Tibial nerve (tissue), 4 donors: ENCODE measurements at regions not wholly inside any gene's neighbourhood (a gene's known extent, or its start where the extent isn't known, plus 50 kb on each side); places are given as distances from the start of the nearest gene placed in this dataset.

Source experiments
- DNase-seq, 2 donors: peaks; one replicate each; pipeline ENCODE4 v3.0.0-alpha.2; 2019; ENCODE audit warnings: low spot score in 2 of 2
- H3K27ac ChIP-seq, 4 donors: fragments of 200-600 bp; sonication (generic) in 3 of 4; one replicate each; pipeline ENCODE4 v1.5.1; 2017 to 2019; ENCODE audit warnings: mild to moderate bottlenecking in 1 of 4
- H3K27me3 ChIP-seq, 2 donors: fragments of 200-600 bp; sonication (generic) in 1 of 2; one replicate each; pipeline versions ENCODE4 v1.5.1 to v1.6.0; 2017 to 2019
- H3K36me3 ChIP-seq, 3 donors: fragments of 200-600 bp; sonication (generic); one replicate each; pipeline ENCODE4 v1.5.1; 2018 to 2019
- H3K4me1 ChIP-seq, 4 donors: fragments of 200-600 bp; sonication (generic) in 3 of 4; one replicate each; pipeline ENCODE4 v1.5.1; 2017 to 2019
- H3K4me3 ChIP-seq, 4 donors: fragments of 200-600 bp; sonication (generic) in 3 of 4; one replicate each; pipeline ENCODE4 v1.5.1; 2017 to 2019; ENCODE audit warnings: mild to moderate bottlenecking in 1 of 4, moderate library complexity in 1 of 4
- H3K9me3 ChIP-seq, 4 donors: fragments of 200-600 bp; sonication (generic) in 3 of 4; one replicate each; pipeline ENCODE4 v1.5.1; 2017 to 2019
- EP300 ChIP-seq, 2 donors: sonication (generic); formaldehyde crosslinking; IDR thresholded peaks; one replicate each; pipeline ENCODE4 v1.6.1; 2017; ENCODE audit warnings: antibody characterized with exemption in 2 of 2, mild to moderate bottlenecking in 1 of 2
- POLR2A ChIP-seq, 2 donors: fragments of 450-650 bp; IDR thresholded peaks; one replicate each; pipeline ENCODE4 v1.6.1; 2017; ENCODE audit warnings: antibody characterized with exemption in 2 of 2, mild to moderate bottlenecking in 2 of 2, moderate library complexity in 2 of 2
- WGBS, 2 donors: methylation state at CpG; one replicate each; pipeline ENCODE4 v1.1.5; 2018; 5-methylcytosine and 5-hydroxymethylcytosine counted together
- TF ChIP-seq, protein P1 (sequence below), 5 experiments: fragments of 200-600 bp in 3 of 5; fragments of 450-650 bp in 2 of 5; sonication (generic) in 3 of 5; IDR thresholded peaks; one replicate each; pipeline ENCODE4 v1.5.1; 2016 to 2019; ENCODE audit warnings: antibody characterized with exemption in 5 of 5, mild to moderate bottlenecking in 3 of 5, moderate library complexity in 2 of 5

GRCh38 chr9:103789686-103790085 lies 304.4 kb upstream of the SMC2 start:
- DNase-seq, result no peak
- Histone ChIP-seq H3K36me3 (no peaks in the 10 kb centered on the region), H3K4me3 (no peak overlapping the region), H3K4me1 (no peaks in the 10 kb centered on the region), H3K9me3 (no peaks in the 10 kb centered on the region), H3K27ac (no peak overlapping the region), H3K27me3 (no peaks in the 10 kb centered on the region)
- no peak for TF ChIP-seq EP300 (IDR thresholded peaks at IDR 0.05)
- TF ChIP-seq, protein P1, sequence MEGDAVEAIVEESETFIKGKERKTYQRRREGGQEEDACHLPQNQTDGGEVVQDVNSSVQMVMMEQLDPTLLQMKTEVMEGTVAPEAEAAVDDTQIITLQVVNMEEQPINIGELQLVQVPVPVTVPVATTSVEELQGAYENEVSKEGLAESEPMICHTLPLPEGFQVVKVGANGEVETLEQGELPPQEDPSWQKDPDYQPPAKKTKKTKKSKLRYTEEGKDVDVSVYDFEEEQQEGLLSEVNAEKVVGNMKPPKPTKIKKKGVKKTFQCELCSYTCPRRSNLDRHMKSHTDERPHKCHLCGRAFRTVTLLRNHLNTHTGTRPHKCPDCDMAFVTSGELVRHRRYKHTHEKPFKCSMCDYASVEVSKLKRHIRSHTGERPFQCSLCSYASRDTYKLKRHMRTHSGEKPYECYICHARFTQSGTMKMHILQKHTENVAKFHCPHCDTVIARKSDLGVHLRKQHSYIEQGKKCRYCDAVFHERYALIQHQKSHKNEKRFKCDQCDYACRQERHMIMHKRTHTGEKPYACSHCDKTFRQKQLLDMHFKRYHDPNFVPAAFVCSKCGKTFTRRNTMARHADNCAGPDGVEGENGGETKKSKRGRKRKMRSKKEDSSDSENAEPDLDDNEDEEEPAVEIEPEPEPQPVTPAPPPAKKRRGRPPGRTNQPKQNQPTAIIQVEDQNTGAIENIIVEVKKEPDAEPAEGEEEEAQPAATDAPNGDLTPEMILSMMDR (IDR thresholded peaks at IDR 0.05), result no peak
- WGBS, 2 donors, result 75 to 82% methylated on average over 2 of the region's 2 CpGs

- H3K4me3 ChIP-seq, result no peak overlapping the region
- H3K27ac ChIP-seq, result no peak overlapping the region
- H3K27me3 ChIP-seq, result no peaks in the 10 kb centered on the region
- H3K36me3 ChIP-seq, result no peaks in the 10 kb centered on the region
- DNase-seq, result no peak
- no peaks in the 10 kb centered on the region for H3K4me1 ChIP-seq
- 55 to 67% methylated on average over 1 of the region's 1 CpG for WGBS, 2 donors
- TF ChIP-seq POLR2A (IDR thresholded peaks at IDR 0.05) (no peak), EP300 (IDR thresholded peaks at IDR 0.05) (no peak)
- TF ChIP-seq, protein P1 (IDR thresholded peaks at IDR 0.05), result no peak
- H3K9me3 ChIP-seq, result no peaks in the 10 kb centered on the region
Observed at GRCh38 chr9:103798620-103799019, 295.5 kb upstream of the SMC2 start.

- H3K27ac ChIP-seq, result no peak overlapping the region
- H3K27me3 ChIP-seq, result no peaks in the 10 kb centered on the region
- no peaks in the 10 kb centered on the region for H3K36me3 ChIP-seq
- no peaks in the 10 kb centered on the region for H3K4me1 ChIP-seq
- H3K4me3 ChIP-seq, result no peak overlapping the region
- whole genome bisulfite sequencing, 2 donors, result 78 to 82% methylated on average over 1 of the region's 1 CpG
- no peaks in the 10 kb centered on the region for H3K9me3 ChIP-seq
- no peak for DNase-seq
- TF ChIP-seq EP300 (IDR thresholded peaks at IDR 0.05), result no peak
- no peak for TF ChIP-seq POLR2A (IDR thresholded peaks at IDR 0.05)
Observed at GRCh38 chr9:103799959-103800358, 294.1 kb upstream of the SMC2 start.

DNA sequence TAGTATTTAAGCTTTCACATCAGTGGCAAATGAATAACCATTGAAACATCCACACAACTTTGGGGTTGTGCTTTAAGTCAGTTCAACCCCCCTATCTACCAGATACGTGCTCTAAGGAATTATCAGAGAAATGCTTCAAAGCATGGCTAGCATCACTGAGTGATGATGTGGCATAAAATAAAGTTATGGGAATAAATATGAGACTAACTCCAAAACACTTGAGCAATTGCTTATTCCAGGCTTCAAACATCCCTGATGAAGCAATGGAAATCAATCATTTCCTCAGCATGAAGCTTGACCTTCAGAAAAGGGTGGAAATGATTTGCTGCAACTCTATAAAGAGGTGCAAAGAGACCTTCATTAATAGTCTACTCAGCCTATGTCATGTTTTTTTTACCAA lies 292.0 kb upstream of the SMC2 start:
- Histone ChIP-seq H3K27me3 (no peaks in the 10 kb centered on the region), H3K27ac (no peak overlapping the region), H3K4me1 (no peaks in the 10 kb centered on the region), H3K9me3 (no peaks in the 10 kb centered on the region), H3K36me3 (no peaks in the 10 kb centered on the region), H3K4me3 (no peak overlapping the region)
- TF ChIP-seq EP300 (IDR thresholded peaks at IDR 0.05) (no peak), POLR2A (IDR thresholded peaks at IDR 0.05) (no peak)
- TF ChIP-seq, protein P1 (IDR thresholded peaks at IDR 0.05), result no peak
- DNase-seq, result no peak
- WGBS, 2 donors, result 87 to 89% methylated on average over 1 of the region's 1 CpG

DNA sequence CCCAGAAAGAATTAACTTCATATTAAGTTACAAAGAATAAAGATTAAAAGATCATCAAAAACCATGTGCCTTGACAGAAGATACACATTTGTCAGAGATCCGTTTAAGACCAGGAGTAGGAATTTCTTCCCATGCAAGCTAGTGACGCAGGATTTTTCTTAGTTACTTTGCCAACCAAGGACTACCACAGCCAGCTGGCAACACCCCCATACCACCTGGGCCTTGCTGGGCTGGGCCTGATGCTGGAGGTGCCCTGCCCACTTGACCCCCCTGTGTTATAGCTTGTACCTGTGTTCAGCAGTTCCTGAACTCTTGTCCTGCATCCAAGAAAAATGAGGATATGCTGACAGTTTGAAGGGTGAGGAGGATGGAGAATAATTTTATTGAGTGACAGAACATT lies 290.9 kb upstream of the SMC2 start:
- 93 to 95% methylated on average over 2 of the region's 2 CpGs for WGBS, 2 donors
- H3K4me1 ChIP-seq, result no peaks in the 10 kb centered on the region
- H3K27me3 ChIP-seq, result no peaks in the 10 kb centered on the region
- no peak overlapping the region for H3K4me3 ChIP-seq
- H3K36me3 ChIP-seq, result no peaks in the 10 kb centered on the region
- H3K27ac ChIP-seq, result no peak overlapping the region
- TF ChIP-seq EP300 (IDR thresholded peaks at IDR 0.05), result no peak
- TF ChIP-seq, protein P1 (IDR thresholded peaks at IDR 0.05), result no peak
- TF ChIP-seq POLR2A (IDR thresholded peaks at IDR 0.05), result no peak
- no peak for DNase-seq
- no peaks in the 10 kb centered on the region for H3K9me3 ChIP-seq

DNA sequence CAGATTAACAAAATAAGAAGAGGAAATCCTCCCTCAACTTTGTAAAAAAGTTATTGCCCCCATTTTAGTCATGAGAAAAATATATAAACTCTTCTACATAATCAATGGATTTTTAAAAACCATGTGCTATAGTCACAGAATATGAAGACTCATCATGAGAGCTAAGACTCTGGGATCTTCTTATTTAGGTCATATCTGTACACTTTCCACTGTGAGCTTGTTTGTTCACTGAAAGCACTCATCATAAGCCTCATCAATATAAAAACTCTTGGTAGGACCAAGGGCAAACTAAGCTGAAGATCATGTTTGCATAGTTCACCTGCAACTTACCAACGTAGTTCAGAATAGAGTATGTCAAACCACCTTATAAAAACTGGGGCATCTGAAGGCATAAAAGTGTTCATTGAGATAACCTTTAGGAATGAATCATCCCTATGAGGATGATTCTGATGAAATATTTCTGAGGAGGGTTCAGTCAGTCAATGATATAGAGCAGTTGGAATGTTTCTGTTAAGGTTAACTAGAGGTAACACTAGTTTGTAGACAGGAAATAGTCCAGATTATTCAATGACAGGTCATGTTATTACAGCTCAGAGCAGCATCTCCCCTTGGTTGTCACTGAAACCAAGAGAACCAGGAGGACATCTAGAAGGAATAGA lies 289.9 kb upstream of the SMC2 start:
- Histone ChIP-seq H3K4me3 (no peak overlapping the region), H3K36me3 (no peaks in the 10 kb centered on the region), H3K9me3 (no peaks in the 10 kb centered on the region), H3K4me1 (no peaks in the 10 kb centered on the region), H3K27ac (no peak overlapping the region), H3K27me3 (no peaks in the 10 kb centered on the region)
- DNase-seq, result no peak
- 71 to 73% methylated on average over 1 of the region's 1 CpG for WGBS, 2 donors
- TF ChIP-seq, protein P1 (IDR thresholded peaks at IDR 0.05), result no peak
